Hematopoietic multipotent progenitor cell (in vitro differentiated cells): ENCODE measurements at regions not wholly inside any gene's neighbourhood (a gene's known extent, or its start where the extent isn't known, plus 50 kb on each side); places are given as distances from the start of the nearest gene placed in this dataset.
"Not testable (repeated sequence)": the region's sequence is repeated elsewhere in the genome, so short reads cannot be mapped to it uniquely, and the experiment has no call there.

Experiments used
- DNase-seq, 3 donors: peaks; one replicate each; pipeline ENCODE4 v3.0.0-alpha.2; 2011 to 2015; ENCODE audit warnings: low read depth in 2 of 3, low spot score in 2 of 3

GRCh38 chr4:31239886-31240285, 519.7 kb downstream of the PCDH7 start:
- no peak for DNase-seq

GRCh38 chr4:31241504-31242106, 521.4 kb downstream of the PCDH7 start:
- no peak for DNase-seq

DNA sequence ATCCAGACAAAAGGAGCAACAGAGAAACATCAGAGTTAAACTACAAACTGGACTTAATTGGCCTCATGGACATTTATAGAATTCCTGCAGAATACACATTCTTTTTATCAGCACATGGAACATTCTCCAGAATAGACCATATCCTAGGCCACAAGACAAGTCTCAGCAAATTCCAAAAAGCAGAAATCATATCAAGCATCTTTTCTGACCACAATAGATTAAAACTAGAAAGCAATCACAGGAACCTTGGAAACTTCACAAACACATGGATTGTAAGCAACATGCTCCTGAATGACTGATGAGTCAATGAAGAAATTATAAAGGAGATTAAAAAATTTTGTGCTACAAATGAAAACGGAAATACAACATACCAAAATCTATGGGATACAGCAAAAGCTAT, 526.7 kb downstream of the PCDH7 start:
- DNase-seq = no peak

DNA sequence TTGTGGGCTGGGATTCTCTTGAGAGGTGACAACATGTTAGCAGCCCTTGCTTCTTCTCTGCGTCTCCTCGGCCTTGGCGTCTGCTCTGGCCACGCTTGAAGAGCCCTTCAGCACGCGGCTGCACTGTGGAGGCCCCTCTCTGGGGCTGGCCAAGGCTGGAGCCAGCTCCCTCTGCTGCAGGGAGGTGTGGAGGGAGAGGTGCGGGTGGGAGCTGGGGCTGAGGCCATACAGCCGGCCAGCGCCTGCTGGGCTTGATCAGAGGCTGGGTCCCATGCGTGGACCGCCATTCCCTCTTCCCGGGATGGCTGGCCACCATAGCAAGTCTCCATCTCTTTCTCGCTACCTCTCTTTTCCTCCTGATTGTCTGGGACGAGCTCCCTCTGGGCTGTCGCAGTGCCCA, 539.0 kb downstream of the PCDH7 start:
- DNase-seq = no peak

GRCh38 chr4:31261632-31262031, 541.5 kb downstream of the PCDH7 start:
- DNase-seq = no peak

DNA sequence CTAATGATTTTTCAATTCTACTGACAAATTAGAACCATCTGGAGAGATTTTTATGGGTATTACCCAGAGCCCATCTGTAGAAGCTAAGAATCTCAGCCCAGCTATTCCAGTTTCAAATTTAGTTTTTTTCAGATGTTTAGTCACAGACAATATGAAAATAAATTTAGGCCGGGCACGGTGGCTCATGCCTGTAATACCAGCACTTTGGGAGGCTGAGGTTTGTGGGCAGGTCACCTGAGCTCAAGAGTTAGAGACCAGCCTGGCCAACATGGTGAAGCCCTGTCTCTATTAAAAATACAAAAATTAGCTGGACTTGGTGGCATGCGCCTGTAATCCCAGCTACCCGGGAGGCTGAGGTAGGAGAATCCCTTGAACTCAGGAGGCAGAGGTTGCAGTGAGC, 545.9 kb downstream of the PCDH7 start:
- not testable (repeated sequence) for DNase-seq

DNA sequence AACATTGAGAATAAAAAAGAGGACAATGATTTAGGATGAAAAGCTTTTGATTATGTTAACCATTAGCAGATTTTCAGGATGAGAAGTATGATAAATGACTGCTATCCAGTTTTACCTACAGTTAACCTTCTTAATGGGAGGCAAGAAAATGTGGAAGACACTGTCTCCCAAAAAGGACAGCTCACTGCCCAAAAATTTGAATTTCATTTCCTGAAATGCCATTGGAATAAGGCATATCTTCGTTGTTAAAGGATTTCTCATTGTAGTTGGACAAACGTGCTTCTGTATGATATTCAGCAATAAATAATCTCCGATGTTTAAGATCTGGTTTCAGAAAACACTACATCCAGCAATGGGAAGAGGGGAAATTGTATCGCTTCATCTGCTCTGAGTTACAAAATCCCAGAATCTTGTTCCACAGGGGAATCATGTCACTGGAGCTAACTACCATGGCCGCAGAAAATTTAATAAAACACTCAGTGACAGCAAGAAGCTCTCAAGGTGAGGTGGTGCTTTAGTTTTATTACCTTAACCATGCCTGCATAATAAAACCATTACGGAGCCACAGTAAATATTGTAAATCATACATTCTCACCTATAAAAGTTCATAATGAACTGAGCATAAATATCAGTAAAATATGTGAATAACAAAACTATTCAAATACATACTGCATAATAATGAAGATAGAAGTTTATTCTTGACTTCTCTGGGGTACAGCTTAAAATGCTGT, 552.3 kb downstream of the PCDH7 start:
- DNase-seq = no peak

- no peak for DNase-seq
Observed at GRCh38 chr4:31275906-31276305, 555.7 kb downstream of the PCDH7 start.

- no peak for DNase-seq
Observed at GRCh38 chr4:31283679-31284078, 563.5 kb downstream of the PCDH7 start.

GRCh38 chr4:31290836-31291235, 570.7 kb downstream of the PCDH7 start:
- no peak for DNase-seq

DNA sequence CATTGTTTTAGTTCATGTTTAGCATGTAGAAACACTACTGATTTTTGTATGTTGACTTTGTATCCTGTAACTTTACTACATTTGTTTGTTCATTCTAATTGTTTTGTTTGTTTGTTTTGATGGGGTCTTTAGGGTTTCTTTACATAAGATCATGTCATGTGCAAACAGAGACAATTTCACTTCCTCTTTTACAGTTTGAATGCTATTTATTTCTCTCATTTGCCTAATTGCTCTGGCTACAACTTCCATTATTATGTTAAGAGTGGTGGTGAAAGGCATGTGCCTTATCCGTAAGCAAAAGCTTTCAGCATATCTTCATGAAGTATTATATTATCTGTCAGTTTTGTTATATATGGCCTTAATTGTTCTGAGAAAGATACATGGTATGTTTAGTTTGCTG, 571.1 kb downstream of the PCDH7 start:
- DNase-seq = no peak

DNA sequence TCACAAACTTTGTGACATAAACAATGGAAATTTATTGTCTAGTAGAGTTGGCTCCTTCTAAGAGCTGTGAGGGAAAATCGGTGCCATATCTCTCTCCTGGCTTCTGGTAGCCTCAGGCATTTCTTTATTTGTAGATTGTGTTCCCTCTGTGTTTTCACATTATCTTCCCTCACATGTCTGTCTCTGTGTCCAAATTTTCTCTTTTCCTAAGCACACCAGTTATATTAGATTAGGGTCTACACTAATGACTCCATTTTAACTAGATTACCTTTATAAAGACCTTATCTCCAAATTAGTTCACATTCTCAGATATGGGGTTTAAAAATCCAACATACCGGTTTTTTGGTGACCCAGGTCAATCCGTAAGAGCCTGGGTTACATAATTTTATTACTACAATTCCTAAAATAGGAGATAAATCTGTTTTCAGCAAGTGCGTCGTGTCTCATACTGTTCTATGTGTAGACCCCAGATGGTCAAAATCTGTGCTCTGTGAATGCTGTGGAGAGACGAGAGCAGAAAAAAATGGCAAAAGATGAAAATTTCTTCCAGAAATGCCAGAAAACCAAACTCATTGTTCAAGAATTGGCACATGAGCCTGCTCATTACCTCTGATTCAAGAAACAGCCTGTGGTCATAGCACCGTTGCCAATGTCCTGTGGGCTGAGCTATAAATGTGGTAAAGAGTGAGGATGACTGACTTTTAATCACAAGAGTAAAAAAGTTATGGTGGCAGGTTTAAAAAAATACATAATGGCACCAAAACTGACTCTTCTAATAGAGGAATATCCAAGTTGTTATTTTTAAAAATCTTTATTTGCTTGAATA, 574.7 kb downstream of the PCDH7 start:
- DNase-seq = no peak

DNA sequence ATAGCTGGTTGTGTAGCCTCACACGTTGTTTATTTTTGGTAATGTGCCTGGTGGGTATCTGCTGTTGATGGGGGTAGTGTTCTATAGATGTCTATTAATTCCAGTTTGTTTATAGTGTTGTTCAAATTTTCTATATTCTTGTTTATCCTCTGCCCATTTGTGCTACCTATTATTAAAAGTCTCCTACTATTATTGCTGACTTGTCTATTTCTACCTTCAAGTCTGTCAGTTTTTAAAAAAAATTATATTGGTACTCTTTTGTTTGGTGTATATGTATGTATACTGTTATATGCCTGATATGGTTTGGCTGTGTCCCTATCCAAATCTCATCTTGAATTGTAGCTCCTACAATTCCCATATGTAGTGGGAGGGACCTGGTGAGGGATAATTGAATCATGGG, 578.6 kb downstream of the PCDH7 start:
- no peak for DNase-seq

DNA sequence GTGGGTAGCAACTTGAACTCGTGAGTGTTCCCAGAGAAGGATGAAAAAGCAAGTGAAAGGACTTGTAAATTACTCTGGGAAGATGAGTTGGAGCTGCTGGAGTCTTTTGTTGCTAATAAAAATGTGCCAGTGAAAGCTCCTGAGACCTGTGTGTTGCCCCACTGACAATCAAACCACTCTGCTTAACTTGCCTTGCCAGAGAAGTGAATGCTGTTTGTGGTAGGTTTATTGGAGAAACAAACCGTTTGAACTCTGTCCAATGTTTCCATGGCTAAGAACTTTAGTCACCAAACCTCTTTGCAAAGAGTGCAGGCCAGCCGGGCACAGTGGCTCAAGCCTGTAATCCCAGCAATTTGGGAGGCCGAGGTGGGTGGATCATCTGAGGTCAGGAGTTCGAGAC, 586.9 kb downstream of the PCDH7 start:
- DNase-seq = no peak

GRCh38 chr4:31324814-31325213, 604.6 kb downstream of the PCDH7 start:
- DNase-seq = no peak

DNA sequence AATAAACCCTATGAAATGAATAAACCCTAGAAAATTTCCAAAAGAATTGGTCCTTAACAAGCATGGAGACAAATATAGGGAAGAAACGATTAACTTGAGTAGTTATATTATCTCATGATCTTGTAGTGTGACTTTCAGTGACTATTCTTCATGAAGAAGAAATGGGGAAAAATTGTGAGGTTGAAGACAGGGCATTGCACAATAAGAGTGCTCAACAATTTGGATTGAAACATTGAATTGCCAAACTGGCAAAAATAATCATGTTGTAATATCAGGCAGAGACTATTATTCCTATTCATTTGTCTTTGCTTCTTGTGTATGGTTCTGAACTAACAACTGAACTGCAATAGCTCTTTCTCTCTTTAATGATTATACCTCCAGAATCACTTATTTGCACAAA, 605.1 kb downstream of the PCDH7 start:
- DNase-seq = no peak

- no peak for DNase-seq
Observed at GRCh38 chr4:31327031-31327430, 606.9 kb downstream of the PCDH7 start.

GRCh38 chr4:31328932-31329331, 608.8 kb downstream of the PCDH7 start:
- DNase-seq = no peak

GRCh38 chr4:31334086-31334910, 614.1 kb downstream of the PCDH7 start:
- no peak for DNase-seq

GRCh38 chr4:31338000-31338399, 617.8 kb downstream of the PCDH7 start:
- no peak for DNase-seq
